ENCODE measurements at regions not wholly inside any gene's neighbourhood (a gene's known extent, or its start where the extent isn't known, plus 50 kb on each side); places are given as distances from the start of the nearest gene placed in this dataset.
"Not testable (repeated sequence)": the region's sequence is repeated elsewhere in the genome, so short reads cannot be mapped to it uniquely, and the experiment has no call there.

- peak in 1 of 2 experiments; percentile 12 for DNase-seq
These were observed 560.8 kb downstream of the POM121L12 start for GRCh38 chr7:53596230-53596629.

DNA sequence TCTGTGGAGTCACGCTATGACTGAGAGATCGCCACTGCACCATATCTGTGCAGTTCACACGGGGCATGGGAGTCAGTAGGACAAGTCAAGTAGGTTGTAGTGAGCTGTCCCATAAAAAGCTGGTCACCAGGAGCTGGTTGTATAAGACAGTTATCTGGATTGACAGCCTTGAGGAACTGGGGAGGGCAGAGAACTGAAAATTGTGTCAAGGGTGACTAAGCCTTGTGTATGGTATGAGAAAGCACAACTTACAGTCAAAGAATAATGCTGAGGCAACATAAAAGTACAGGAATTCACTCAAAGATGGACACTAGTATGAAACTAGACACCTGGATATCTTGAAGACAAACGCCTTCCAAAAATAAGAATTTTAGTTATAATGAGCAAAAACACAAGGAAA, 564.9 kb downstream of the POM121L12 start:
- no peak for DNase-seq

DNA sequence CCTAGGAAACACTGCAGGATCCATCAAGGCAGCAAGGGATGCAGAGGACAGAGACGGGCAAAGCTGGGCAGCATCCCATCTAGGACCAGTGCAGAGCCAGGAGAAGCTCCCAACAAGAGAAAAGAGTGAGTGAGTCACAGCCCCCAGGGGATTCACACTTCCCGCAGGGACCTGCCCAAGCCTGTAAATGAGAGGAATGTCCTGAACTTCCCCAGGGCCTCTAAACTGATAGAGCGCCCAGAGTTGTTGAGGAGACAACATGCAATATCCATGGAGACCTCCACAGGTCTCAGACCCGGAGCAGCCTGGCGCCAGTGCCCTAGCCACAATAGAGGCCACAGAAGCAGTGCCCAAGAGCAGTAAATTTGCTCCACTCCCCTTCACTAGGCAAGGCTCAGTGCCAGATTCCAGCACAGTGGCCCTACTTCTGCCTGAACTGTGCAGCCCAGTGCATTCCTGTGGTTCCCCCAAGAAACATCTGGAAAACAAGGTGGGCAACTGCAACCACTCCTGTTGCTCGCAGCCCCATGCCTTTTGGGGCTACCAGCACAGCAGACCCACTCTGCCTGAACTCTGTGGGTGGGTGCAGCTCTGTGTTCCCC, 567.5 kb downstream of the POM121L12 start:
- DNase-seq, result no peak

- DNase-seq, result no peak
These were observed 568.0 kb downstream of the POM121L12 start for GRCh38 chr7:53603461-53603860.

DNA sequence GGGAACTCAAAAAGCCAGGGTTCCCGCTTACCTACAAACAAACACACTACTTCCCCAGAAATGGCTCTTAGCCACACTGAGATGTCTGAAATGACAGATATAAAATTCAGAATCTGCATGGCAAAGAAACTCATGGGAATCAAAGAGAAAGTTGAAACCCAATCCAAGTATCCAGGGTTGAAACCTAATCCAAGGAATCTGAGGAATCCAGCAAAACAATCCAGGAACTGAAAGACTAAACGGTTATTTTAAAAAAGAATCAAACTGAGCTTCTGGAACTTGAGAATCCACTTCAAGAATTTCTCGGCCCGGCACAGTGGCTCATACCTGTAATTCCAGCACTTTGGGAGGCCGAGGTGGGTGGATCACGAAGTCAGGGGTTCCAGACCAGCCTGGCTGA, 568.8 kb downstream of the POM121L12 start:
- DNase-seq, result no peak

GRCh38 chr7:53607961-53608360, 572.5 kb downstream of the POM121L12 start:
- DNase-seq, result no peak

DNA sequence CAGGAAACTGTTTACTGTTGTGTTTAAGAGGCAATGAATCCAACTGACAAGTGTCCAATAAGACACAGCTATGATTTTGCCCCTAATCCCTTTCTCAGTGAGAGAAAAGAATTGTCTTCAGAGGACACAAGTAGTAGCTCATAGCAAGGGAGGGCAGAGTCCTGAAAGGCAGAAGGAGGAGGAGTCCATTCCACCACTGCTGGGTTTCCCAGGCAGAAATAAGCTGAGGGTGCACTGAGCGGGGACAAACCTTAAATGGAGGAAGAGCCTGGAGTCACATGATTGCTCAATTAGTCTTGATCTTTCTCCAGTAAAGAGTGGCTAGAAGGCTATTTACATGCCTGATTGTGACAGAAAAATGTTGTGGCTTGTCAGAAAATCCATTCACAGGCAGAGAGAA, 573.8 kb downstream of the POM121L12 start:
- DNase-seq, result no peak

GRCh38 chr7:53611043-53611442, 575.6 kb downstream of the POM121L12 start:
- DNase-seq, result no peak

GRCh38 chr7:53624356-53624755, 588.9 kb downstream of the POM121L12 start:
- no peak for DNase-seq

GRCh38 chr7:53628775-53629174, 593.3 kb downstream of the POM121L12 start:
- DNase-seq, result no peak

DNA sequence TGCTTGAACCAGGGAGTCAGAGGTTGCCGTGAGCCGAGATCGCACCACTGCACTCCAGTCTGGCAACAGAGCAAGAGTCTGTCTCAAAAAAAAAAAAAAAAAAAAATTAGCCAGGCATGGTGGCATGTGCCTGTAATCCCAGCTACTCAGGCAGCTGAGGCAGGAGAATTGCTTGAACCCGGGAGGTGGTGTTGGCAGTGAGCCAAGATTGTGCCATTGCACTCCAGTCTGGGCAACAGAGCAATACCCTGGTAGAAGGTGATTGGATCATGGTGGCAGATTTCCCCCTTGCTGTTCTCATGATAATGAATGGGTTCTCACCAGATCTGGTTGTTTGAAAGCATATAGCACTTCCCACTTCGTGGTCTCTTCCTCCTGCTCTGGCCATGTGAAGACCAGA, 599.8 kb downstream of the POM121L12 start:
- not testable (repeated sequence) for DNase-seq

DNA sequence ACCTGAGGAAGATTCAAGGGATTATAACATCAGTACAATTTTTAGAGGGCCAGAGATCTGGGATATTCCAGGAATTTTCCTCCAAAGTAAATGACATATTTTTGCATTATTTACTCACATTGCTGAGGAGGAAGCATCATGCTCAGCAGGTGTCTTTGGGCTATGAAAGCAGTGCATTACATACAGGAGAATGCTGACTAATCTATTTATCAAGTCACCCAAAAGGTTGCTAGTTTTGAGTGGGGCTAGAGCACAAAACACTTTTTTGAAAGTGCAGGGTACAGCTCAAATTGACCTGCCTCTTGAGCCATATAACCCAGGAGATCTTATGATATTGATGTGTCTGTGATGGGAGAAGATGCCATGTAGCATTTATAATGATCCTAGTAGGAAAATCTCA, 603.1 kb downstream of the POM121L12 start:
- DNase-seq, result no peak

DNA sequence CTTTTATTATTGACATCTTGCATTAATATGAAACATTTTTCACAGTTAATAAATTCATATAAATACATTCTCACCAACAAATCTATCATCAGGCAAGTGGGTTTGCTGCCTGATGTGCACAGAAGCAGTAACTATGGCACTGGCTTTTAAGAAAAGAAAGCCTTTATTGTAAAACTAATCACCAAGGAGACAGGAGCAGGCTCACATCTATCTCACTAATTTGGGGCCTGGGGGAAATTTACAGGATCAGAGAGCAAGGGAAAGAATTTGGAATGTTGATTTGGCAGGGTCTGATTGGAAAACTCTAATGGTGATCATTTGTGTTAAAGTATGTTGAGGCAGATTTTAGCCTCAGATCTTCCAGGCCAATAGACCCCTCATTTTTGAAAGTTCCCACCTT, 605.7 kb downstream of the POM121L12 start:
- no peak for DNase-seq

DNA sequence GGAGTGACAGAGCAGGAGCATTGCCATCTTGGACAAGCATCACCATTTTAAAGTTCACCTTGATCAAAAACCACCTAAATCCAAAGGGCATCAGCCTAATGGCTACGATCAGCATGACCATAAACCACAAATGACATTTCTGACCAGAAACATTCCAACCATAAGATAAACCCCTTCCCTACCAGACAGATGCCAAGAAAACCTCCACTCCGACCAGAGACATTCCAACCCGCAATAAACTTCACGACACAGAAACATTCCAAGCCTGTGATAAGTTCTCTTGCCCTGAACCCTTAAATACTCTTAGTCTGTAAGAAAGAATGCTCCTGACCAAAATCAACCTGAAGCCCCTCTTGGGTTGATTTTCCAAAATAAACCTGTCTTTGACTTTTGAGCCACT, 606.9 kb downstream of the POM121L12 start:
- no peak for DNase-seq

- no peak for DNase-seq
These were observed 607.4 kb downstream of the POM121L12 start for GRCh38 chr7:53642866-53643265.

- DNase-seq, result no peak
These were observed 621.4 kb downstream of the POM121L12 start for GRCh38 chr7:53656881-53657280.

DNA sequence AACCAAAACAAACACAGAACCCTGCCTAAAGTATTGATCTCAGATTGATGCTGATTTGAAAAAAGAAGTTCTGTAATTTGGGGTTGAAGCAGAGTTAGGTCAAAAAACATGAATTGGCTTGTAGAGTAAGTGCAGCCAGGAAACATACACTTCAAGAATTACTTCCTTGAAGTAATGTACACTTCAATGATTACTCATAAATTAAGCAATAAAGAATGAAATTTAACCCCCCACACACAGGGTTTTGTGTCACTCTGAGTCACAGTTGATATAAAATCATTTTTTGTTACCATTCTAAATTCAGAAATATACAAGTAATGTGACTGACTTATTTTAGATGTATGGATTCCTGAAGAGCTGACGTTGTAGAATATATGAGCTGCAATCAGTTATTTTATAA, 622.2 kb downstream of the POM121L12 start:
- DNase-seq, result no peak

DNA sequence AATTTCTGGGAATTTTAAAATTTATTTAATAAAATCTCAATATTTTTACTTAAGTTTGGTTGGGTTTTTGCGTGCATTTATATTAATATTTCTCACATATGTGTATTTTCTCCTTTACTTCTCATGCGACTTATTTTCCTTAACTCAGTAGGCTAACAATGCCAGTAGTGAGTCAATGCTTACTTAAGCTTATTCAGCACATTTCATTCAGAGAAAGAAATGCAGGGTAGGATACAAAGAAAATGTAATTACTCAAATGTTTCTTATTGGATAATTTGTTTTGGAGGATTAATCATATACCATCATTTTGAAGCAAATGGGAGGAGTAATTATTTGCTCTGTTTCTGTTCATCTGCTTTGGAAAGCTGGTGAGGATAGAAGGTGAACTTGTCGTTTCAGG, 623.5 kb downstream of the POM121L12 start:
- no peak for DNase-seq

GRCh38 chr7:53661645-53662217, 626.3 kb downstream of the POM121L12 start:
- no peak for DNase-seq

DNA sequence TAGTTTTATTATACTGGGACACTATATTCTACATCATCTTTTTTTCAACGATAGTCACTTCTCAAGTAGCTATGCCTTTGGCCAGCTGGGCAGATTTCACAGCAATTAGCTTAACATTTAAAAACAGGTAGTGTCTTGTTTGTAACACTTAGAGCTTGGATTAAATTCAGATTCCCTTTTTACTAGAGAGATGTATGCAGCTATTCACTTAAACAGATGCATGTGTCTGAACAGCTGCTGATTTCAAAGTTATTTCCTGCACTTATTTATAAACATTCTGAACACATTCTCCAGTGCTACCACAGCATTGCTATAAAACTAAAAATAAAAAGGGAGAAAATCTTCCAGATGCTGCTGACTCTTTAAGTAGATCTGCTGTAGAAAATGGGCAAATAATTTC, 637.2 kb downstream of the POM121L12 start:
- no peak for DNase-seq

DNA sequence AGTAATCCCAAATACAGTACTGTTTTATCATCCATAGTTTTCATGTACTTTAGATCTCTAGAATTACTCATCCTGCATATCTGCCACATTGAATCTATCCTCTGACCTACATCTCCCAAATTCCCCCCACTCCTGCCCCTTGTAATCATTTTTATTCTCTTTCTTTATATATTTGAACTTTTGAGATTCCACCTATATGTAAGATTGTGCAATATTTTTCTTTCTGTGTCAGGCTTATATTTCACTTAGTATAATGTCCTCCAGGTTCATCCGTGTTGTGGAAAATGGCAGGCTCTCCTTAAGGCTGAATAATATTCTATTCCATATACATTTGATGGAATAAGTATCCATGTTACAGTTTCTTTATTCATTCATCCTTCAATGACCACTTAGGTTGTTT, 640.4 kb downstream of the POM121L12 start:
- no peak for DNase-seq

DNA sequence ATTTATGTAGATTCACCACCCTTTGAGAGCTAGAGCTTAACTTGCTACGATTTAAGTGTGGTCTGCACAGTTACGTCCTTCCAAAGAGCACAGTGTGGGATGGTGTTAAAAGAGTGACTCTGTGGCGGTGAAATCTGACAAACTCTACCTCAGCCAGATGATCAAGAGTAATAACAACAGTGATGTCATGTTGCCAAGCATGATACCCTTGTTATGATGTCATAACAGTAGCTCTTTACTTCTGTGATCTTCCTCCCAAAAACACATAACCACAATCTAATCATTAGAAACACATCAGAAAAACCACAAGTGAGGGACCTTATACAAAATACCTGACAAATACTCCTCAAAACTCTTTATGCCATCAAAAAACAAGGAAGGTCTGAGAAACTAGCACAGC, 649.3 kb downstream of the POM121L12 start:
- DNase-seq, result no peak

GRCh38 chr7:53690411-53690810, 655.0 kb downstream of the POM121L12 start:
- no peak for DNase-seq

GRCh38 chr7:53697913-53698312, 662.5 kb downstream of the POM121L12 start:
- DNase-seq, result no peak

GRCh38 chr7:53699215-53699837, 663.9 kb downstream of the POM121L12 start:
- no peak for DNase-seq

Measured in AML-193 (cell line).